ENCODE measurements at regions not wholly inside any gene's neighbourhood (a gene's known extent, or its start where the extent isn't known, plus 50 kb on each side); places are given as distances from the start of the nearest gene placed in this dataset.

DNA sequence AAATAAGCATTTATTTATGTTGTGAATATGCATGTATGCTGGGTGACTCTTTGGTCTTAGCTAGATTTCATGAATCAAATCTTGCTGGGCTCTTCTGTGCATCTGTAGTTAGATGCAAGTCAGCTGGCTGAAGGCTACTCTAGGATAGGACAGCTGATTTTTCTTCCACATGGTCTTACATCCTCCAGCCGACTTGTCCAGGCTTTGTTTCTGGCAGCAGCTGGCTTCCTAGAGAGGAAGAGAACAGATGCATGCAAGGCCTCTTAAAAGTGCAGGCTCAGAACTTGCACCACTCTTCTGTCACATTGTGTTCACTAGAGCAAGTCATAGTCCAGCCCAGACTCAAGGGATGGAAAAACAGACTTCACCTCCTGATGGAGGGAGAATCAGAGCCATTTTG, 435.4 kb upstream of the STXBP6 start:
- TF ChIP-seq, protein P1, sequence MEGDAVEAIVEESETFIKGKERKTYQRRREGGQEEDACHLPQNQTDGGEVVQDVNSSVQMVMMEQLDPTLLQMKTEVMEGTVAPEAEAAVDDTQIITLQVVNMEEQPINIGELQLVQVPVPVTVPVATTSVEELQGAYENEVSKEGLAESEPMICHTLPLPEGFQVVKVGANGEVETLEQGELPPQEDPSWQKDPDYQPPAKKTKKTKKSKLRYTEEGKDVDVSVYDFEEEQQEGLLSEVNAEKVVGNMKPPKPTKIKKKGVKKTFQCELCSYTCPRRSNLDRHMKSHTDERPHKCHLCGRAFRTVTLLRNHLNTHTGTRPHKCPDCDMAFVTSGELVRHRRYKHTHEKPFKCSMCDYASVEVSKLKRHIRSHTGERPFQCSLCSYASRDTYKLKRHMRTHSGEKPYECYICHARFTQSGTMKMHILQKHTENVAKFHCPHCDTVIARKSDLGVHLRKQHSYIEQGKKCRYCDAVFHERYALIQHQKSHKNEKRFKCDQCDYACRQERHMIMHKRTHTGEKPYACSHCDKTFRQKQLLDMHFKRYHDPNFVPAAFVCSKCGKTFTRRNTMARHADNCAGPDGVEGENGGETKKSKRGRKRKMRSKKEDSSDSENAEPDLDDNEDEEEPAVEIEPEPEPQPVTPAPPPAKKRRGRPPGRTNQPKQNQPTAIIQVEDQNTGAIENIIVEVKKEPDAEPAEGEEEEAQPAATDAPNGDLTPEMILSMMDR (IDR thresholded peaks at IDR 0.05): no peak
- TF ChIP-seq POLR2A (IDR thresholded peaks at IDR 0.05): no peak

All from lower leg skin (tissue), 3 donors.